Upper lobe of left lung (tissue), 4 donors: ENCODE measurements at regions not wholly inside any gene's neighbourhood (a gene's known extent, or its start where the extent isn't known, plus 50 kb on each side); places are given as distances from the start of the nearest gene placed in this dataset.
"Not testable (repeated sequence)": the region's sequence is repeated elsewhere in the genome, so short reads cannot be mapped to it uniquely, and the experiment has no call there.

Experiments used
- EP300 ChIP-seq, 4 donors: sonication (generic); formaldehyde crosslinking; IDR thresholded peaks; one replicate each; pipeline ENCODE4 v1.5.1; 2017; ENCODE audit warnings: antibody characterized with exemption in 4 of 4, control low read depth in 2 of 4
- POLR2A ChIP-seq, 4 donors: fragments of 450-650 bp; IDR thresholded peaks; one replicate each; pipeline ENCODE4 v1.5.1; 2016 to 2017; ENCODE audit warnings: antibody characterized with exemption in 4 of 4, mild to moderate bottlenecking in 2 of 4
- POLR2AphosphoS5 ChIP-seq, 2 donors: sonication (generic); formaldehyde crosslinking; IDR thresholded peaks; one replicate each; pipeline ENCODE4 v1.5.1; 2017; ENCODE audit warnings: antibody characterized with exemption in 2 of 2
- TF ChIP-seq, protein P1 (sequence below), 6 experiments: fragments of 450-650 bp in 4 of 6; fragments of 200-600 bp in 2 of 6; sonication (generic) in 2 of 6; IDR thresholded peaks; one replicate each; pipeline ENCODE4 v1.5.1; 2016 to 2019; ENCODE audit warnings: antibody characterized with exemption in 6 of 6

DNA sequence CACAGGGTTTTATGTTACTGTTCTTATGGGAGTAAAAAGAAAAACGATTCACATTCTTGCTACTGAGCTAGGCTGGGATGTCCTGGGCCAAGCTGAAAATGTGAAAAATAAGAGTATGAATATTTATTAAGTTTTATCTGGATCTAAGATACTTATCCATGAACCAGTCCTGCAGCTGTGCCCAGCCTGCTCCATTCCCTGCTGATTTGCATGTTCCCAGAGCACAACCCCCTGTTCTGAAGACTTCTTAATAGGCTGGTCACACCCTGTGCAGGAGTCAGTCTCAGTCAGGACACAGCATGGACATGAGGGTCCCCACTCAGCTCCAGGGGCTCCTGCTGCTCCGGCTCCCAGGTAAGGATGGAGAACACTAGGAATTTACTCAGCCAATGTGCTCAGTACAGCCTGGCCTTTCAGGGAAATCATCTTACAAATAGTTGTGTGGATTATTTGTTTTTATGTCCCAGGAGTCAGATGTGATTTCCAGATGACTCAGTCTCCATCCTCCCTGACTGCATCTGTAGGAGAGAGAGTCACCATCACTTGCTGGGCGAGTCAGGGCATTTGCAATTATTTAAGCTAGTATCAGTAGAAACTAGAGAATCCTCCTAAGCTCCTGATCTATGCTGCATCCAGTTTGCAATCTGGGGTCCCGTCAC, 1319.1 kb downstream of the RPIA start:
- not testable (repeated sequence) for TF ChIP-seq EP300, POLR2A, POLR2AphosphoS5 (IDR thresholded peaks at IDR 0.05)
- TF ChIP-seq, protein P1, sequence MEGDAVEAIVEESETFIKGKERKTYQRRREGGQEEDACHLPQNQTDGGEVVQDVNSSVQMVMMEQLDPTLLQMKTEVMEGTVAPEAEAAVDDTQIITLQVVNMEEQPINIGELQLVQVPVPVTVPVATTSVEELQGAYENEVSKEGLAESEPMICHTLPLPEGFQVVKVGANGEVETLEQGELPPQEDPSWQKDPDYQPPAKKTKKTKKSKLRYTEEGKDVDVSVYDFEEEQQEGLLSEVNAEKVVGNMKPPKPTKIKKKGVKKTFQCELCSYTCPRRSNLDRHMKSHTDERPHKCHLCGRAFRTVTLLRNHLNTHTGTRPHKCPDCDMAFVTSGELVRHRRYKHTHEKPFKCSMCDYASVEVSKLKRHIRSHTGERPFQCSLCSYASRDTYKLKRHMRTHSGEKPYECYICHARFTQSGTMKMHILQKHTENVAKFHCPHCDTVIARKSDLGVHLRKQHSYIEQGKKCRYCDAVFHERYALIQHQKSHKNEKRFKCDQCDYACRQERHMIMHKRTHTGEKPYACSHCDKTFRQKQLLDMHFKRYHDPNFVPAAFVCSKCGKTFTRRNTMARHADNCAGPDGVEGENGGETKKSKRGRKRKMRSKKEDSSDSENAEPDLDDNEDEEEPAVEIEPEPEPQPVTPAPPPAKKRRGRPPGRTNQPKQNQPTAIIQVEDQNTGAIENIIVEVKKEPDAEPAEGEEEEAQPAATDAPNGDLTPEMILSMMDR (IDR thresholded peaks at IDR 0.05), result not testable (repeated sequence)
